Smooth muscle cell of the brain vasculature (primary cell): ENCODE measurements at regions not wholly inside any gene's neighbourhood (a gene's known extent, or its start where the extent isn't known, plus 50 kb on each side); places are given as distances from the start of the nearest gene placed in this dataset.

Experiments
- DNase-seq: peaks from one replicate; pipeline ENCODE4 v3.0.0-alpha.2; 2012; ENCODE audit warnings: low read depth, low spot score

DNA sequence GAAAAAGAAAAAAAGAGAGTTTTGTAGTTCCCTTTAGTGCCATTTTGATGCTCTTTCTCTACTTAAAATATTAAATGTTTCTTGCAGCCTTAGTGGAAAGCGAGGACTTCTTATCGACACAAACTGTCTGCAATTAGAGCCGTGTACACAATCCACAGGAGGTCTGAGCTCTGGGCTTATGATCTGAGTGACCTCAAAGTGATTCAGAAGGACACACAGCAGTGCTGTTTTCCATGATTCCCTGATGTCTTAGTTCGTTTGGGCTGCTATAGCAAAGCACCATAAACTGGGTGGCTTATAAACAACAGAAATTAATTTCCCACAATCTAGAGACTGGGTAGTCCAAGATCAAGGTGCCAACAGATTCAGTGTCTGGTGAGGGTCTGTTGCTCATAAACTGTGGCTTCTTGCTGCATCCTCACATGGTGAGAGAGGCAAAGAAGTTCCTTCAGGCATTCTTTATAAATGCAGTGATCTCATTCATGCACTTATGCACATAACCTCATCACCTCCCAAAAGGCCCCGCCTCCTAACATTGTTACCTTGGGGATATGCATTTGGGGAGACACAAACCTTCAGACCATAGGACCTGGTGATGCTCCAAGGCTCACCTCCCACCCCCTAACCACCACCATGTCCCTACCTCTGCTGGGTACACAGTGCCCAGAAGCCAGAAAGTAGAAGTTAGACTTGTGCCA is 204.5 kb upstream of the GHITM start:
- DNase-seq: no peak

DNA sequence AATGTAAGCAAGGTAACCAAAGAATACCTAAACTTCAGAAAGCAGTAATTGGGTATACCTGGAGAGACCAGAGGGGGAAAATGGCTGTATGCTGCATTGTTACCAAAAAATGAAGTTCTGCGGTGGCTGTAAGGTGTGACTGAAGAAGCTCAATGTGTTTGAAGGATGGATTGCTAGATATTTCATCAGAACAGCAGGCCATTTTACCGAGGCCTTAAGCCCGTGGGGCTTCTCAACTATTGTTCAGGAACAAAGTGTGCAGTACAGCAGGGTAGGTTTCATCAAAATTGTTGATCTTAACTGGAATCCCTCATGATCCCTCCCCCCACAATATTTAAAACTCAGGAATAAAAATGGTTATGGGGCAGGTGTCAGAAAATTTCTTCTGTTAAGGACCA is 204.0 kb upstream of the GHITM start:
- no peak for DNase-seq

DNA sequence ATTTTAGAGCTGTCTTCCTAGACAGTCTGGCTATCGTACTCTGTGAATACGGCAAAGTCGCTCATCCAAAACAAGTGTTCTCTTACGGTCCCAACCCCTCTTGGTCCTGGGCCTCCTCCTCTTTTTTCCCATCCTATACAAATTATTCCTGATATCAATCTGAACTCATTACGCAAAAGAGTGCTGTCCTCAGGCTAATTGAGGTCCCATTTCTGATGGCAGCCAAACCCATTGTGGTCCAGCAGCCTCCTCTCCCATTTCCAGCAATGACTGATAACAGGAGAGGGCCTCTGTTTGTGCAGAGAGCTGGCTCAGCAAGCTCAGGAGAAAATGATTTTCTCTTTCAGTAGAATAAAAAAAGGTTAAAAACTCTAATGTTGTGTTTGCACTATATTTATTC is 203.4 kb upstream of the GHITM start:
- DNase-seq: no peak

DNA sequence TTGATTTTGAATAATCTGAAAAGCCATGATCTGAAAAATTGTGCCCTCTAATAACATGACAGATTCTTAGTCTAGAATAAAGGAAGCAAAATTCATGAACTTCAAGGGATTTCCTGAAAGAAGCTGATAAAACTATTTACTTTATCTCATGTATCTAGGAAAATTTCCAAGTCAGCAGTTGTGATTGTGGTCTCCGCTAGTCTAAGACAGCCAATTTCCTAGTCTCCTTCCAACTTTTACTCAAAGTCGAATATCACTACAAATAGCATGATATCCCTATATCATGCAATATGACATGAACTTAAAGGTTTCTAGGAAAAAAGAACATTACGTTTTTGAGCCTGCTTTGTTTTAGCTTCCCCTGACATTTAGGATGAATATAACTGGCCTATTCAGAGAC is 202.1 kb upstream of the GHITM start:
- no peak for DNase-seq

DNA sequence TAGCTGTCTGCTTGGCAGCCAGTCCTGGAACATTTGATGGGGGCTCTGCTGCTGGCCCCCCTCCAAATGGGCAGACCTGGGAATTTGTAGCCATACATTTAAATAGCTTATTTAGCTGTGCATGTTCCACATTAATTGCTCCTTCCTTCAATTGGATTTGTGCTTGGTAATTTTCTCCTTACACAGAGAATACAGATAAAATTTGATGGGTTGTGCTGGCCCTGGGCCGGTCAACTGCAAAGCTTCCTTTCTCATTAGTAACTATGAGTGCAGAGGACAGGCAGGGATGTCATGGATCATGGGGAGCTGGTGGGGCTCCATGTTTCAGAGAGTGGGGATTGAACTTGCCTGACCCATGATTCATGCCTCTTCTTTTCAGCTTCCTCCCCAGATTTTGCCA is 201.5 kb upstream of the GHITM start:
- no peak for DNase-seq

- no peak for DNase-seq
These were observed 198.1 kb upstream of the GHITM start for GRCh38 chr10:83941189-83941588.

- no peak for DNase-seq
These were observed 196.9 kb upstream of the GHITM start for GRCh38 chr10:83942410-83942809.

GRCh38 chr10:83943049-83943448 is 196.3 kb upstream of the GHITM start:
- DNase-seq: no peak

DNA sequence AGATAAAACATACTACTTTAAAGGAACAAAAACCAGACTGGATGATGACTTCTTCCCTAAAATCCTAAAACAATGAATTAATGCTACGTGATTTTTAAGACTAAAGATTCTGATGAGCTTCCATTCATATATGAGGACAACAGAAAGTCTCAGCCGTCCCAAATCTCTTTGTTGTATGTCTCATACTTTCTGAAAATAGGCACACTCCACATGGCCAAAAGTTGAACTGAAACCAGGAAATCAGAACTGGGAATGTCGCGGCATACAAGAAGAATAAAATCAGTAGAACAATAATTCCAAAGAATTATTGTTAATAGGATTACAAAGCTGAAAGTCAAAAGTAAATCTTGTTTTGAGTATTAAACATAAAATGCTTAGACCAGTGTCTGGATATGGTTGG is 195.4 kb upstream of the GHITM start:
- no peak for DNase-seq

- DNase-seq: no peak
These were observed 193.2 kb upstream of the GHITM start for GRCh38 chr10:83945982-83946718.

DNA sequence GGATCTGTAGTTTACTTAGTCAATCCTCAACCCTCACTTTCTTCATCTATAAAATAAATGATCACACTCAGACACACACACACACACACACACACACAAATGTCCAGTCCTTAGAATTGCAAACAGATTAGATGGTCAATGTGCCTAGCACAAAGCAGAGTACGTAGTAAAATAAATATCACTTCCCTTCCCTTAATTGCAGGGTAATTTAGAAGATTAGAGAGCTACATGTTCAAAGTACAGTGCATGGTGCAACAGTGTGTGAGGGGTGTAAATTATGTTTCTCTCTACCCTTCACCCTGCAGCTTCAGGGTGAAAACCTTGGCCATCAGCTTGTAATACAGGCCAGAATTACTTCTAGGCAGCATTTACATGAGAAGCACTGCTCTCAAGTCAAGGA is 187.0 kb upstream of the GHITM start:
- DNase-seq: no peak

- DNase-seq: no peak
These were observed 185.7 kb upstream of the GHITM start for GRCh38 chr10:83953589-83953988.

GRCh38 chr10:83954193-83954799 is 185.0 kb upstream of the GHITM start:
- no peak for DNase-seq

- DNase-seq: no peak
These were observed 183.9 kb upstream of the GHITM start for GRCh38 chr10:83955406-83955805.

DNA sequence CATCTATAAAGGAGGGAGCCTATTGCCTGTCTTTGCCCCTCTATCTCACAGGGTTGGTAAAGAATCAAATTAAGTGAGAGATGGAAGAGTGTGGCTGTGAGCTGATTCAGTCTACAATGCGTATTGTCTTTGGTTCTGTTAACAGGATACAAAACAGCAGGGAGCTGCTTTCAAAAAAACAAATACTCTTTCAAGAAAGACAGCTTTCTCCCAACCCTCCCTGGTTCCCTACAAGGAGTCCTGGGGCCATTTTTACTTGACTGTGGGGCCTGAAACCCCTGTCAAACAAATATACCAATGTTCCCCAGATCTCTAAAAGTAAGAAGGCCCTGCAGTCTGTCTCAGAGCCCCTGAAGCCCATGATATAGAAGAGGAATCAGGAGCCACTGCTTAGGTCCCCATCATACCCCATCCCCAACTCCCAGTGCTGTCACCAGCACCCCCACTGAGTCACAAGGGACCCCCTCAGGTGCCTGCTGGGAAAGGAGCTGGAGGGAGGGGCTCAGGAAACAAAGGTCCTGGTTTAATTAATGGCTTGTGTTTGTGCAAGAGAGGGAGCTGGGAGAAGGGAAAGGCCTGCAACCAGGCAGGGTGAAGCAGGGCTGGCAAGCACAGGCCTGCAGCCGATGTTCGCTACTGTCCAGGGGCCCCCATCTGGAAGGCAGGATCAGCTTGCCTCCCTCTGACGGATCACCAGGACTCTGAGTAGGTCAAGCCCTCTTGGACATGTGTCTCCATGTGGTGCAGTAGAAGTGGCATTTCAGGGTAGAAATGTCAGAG is 182.0 kb upstream of the GHITM start:
- no peak for DNase-seq

- no peak for DNase-seq
These were observed 180.0 kb upstream of the GHITM start for GRCh38 chr10:83959328-83959727.

- DNase-seq: no peak
These were observed 179.2 kb upstream of the GHITM start for GRCh38 chr10:83960125-83960524.

DNA sequence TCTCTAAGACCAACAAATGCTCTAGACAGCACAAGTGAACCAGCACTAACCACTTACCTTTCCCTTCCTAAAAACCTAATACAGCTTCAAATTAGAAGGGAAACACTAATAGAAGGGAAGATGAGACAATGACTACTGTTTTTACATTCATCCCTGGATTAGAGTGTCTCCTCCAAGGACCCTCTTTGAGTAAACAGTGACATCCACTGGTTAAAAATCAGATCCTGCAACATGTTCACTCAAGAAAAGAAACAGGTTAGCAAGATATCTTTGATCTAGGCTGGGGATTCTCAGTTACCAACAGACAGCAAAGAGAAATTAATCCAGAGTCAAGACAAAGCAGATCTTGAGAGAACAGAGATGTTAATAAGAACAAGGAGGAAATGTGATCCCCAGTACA is 177.7 kb upstream of the GHITM start:
- DNase-seq: no peak

DNA sequence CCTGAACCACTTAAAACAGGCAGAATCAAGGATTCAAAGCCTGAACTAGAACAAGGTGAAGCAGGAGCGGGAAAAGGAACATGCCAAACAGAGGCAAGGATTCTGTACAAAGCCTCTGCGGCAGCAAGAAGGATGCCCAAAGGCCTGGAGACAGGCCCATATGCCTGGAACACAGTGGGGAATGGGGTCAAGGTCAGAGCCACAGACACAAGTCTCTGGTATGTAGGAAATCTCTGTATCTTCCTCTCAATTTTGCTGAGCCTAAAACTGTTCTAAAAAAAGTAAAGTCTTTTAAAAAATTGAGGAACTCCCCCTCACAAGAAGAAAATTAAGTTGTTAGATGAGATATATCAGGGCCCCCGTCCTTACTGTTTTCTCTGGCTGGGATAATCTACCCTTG is 175.9 kb upstream of the GHITM start:
- DNase-seq: no peak

GRCh38 chr10:83965473-83965872 is 173.8 kb upstream of the GHITM start:
- DNase-seq: no peak

GRCh38 chr10:83968052-83968451 is 171.3 kb upstream of the GHITM start:
- DNase-seq: no peak

- no peak for DNase-seq
These were observed 160.5 kb upstream of the GHITM start for GRCh38 chr10:83978681-83979383.
